Pancreas (tissue), 10 donors: ENCODE measurements at regions not wholly inside any gene's neighbourhood (a gene's known extent, or its start where the extent isn't known, plus 50 kb on each side); places are given as distances from the start of the nearest gene placed in this dataset.

ENCODE experiments used
- ATAC-seq, 4 donors: fragments of 200-7000 bp; cut with Tn5 transposase; one replicate each; pipeline versions ENCODE4 v1.8.0 to v1.9.1; 2020; ENCODE audit warnings: mild to moderate bottlenecking in 4 of 4, moderate library complexity in 4 of 4
- DNase-seq, 6 donors: peaks; one replicate each; pipeline ENCODE4 v3.0.0-alpha.2; 2020
- FAIRE-seq: peaks from 2 replicates; lab custom pipeline; 2012; peaks lifted over from hg19 to GRCh38; lab: Jason Lieb, UNC
- H3K27ac ChIP-seq, 4 donors: fragments of 200-600 bp; sonication (generic); 1 replicate in 3 of 4; 2 replicates in 1 of 4; pipeline versions ENCODE4 v1.5.0 to v1.8.0; 2020
- H3K27me3 ChIP-seq, 4 donors: fragments of 200-600 bp; one replicate each; pipeline ENCODE4 v1.8.0; 2021
- H3K36me3 ChIP-seq, 3 donors: fragments of 200-600 bp; sonication (generic) in 1 of 3; one replicate each; pipeline versions ENCODE4 v1.5.0 to v1.8.0; 2020 to 2021
- H3K4me1 ChIP-seq, 3 donors: fragments of 200-600 bp; one replicate each; pipeline ENCODE4 v1.8.0; 2021
- H3K4me3 ChIP-seq, 4 donors: fragments of 200-600 bp; sonication (generic) in 2 of 4; one replicate each; pipeline versions ENCODE4 v1.5.0 to v1.8.0; 2020 to 2021
- H3K9me3 ChIP-seq, 4 donors: fragments of 200-600 bp; one replicate each; pipeline ENCODE4 v1.8.0; 2021
- WGBS, 2 donors: extraction: QIAGEN DNeasy Blood & Tissue Kit; methylation state at CpG; one replicate each; pipeline ENCODE4 v1.1.7; 2013; 5-methylcytosine and 5-hydroxymethylcytosine counted together
- intact Hi-C, 3 donors: fragments of 100-400 bp; cut with DNase I; formaldehyde crosslinking; loops; one replicate each; pipeline versions ENCODE4 v1.11.1 to v1.14.2; 2022
- TF ChIP-seq, protein P1 (sequence below), 4 donors: fragments of 200-600 bp; sonication (generic) in 3 of 4; IDR thresholded peaks; one replicate each; pipeline versions ENCODE4 v1.5.0 to v1.8.0; 2021; ENCODE audit warnings: antibody characterized with exemption in 4 of 4
- donor health status: healthy with polysubstance abuse.
- donor health status: DM: no; HTN: no; CAD: no; lungs with moderate emphysema.
- donor health status: DM: no; HTN: no; CAD: no.
- donor health status: control.
- donor health status: control.
- donor health status: Bipolar disorder and iron deficiency.
- donor health status: DM: yes; HTN: yes; CAD: no.
- donor health status: DM: no; HTN: no; CAD: no.
- donor health status: DM: no; HTN: no; CAD: no.
- donor health status: DM: yes; HTN: yes; CAD: no.

DNA sequence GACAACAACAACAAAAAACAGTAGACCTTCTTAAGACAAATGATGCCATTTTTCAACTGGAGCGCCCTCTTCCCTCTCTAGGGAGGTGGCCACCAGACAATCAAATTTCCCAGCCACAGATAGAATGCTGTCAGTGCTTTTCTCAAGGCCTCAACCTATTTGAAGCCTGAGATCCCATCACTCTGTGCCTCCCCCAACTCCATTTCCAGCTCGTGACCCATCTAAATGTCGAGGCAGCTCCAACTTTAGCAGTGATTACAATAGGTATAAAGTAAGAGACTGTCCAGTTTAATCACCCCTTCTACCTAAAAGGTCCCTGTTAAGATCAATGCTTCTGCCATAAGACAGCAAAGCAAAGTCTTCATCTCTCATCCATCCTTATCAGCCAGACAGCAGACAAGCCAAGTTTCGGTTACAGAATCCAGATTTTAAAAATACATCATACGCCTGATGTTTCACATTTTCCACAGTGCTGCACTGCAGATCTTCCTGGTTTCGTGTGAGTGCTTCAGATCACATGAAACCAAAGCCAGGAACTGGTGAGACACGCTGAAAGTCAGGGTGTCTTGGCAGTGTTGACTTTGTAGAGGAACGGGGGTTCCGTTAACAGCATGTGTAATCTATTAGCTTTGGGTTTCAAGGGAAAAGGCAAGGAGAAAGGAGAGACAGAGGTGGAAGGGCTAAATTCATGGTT is 447.8 kb downstream of the ENC1 start:
- FAIRE-seq (no peak), DNase-seq (no peak), ATAC-seq (peak in 1 of 4 donors; percentile 17)
- H3K27ac ChIP-seq, result no peak overlapping the region
- WGBS, 2 donors, result 84 to 87% methylated on average over 9 of the region's 9 CpGs
- H3K4me1 ChIP-seq, result no peaks in the 10 kb centered on the region
- no peak overlapping the region for H3K4me3 ChIP-seq
- no peaks in the 10 kb centered on the region for H3K27me3 ChIP-seq
- intact Hi-C loops, result no loop called here
- no peaks in the 10 kb centered on the region for H3K9me3 ChIP-seq
- no peaks in the 10 kb centered on the region for H3K36me3 ChIP-seq
- TF ChIP-seq, protein P1, sequence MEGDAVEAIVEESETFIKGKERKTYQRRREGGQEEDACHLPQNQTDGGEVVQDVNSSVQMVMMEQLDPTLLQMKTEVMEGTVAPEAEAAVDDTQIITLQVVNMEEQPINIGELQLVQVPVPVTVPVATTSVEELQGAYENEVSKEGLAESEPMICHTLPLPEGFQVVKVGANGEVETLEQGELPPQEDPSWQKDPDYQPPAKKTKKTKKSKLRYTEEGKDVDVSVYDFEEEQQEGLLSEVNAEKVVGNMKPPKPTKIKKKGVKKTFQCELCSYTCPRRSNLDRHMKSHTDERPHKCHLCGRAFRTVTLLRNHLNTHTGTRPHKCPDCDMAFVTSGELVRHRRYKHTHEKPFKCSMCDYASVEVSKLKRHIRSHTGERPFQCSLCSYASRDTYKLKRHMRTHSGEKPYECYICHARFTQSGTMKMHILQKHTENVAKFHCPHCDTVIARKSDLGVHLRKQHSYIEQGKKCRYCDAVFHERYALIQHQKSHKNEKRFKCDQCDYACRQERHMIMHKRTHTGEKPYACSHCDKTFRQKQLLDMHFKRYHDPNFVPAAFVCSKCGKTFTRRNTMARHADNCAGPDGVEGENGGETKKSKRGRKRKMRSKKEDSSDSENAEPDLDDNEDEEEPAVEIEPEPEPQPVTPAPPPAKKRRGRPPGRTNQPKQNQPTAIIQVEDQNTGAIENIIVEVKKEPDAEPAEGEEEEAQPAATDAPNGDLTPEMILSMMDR (IDR thresholded peaks at IDR 0.05), result no peak

GRCh38 chr5:74188351-74189105 is 452.0 kb downstream of the ENC1 start:
- intact Hi-C loops, result no loop called here
- FAIRE-seq, result no peak
- WGBS, 2 donors, result 88 to 89% methylated on average over 2 of the region's 2 CpGs
- no peaks in the 10 kb centered on the region for H3K36me3 ChIP-seq
- TF ChIP-seq, protein P1 (IDR thresholded peaks at IDR 0.05), result no peak
- no peak overlapping the region for H3K27ac ChIP-seq
- no peaks in the 10 kb centered on the region for H3K4me1 ChIP-seq
- no peak overlapping the region for H3K4me3 ChIP-seq
- no peak for ATAC-seq
- H3K9me3 ChIP-seq, result no peaks in the 10 kb centered on the region
- no peak for DNase-seq
- no peaks in the 10 kb centered on the region for H3K27me3 ChIP-seq

DNA sequence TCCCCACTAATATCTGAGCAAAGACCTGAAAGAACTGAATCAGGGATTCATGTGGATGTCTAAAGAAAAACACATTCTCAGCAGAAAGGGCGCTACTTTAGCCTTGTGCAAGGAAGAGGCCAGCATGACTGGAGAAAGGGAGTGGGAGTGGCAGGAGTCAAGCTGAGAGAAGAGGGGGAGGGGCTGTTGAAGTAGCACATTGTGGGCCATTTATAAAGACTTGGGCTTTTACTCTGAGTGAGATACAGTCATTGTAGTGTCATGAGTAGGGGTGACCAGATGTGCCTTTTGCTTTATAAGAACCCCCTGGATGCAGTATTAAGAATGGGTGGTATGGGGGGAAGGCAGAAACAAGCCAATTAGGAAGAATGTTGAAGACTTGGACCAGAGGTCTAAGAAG is 452.8 kb downstream of the ENC1 start:
- Histone ChIP-seq H3K9me3 (no peaks in the 10 kb centered on the region), H3K27ac (no peak overlapping the region), H3K27me3 (no peaks in the 10 kb centered on the region), H3K4me3 (no peak overlapping the region), H3K36me3 (no peaks in the 10 kb centered on the region), H3K4me1 (no peaks in the 10 kb centered on the region)
- no peak for ATAC-seq
- intact Hi-C loops, result no loop called here
- WGBS, 2 donors, result 91 to 93% methylated on average over 1 of the region's 1 CpG
- DNase-seq, result no peak
- no peak for FAIRE-seq
- TF ChIP-seq, protein P1 (IDR thresholded peaks at IDR 0.05), result no peak

- intact Hi-C loops, result no loop called here
- DNase-seq (no peak), FAIRE-seq (no peak), ATAC-seq (no peak)
- TF ChIP-seq, protein P1 (IDR thresholded peaks at IDR 0.05), result no peak
- Histone ChIP-seq H3K27ac (no peak overlapping the region), H3K36me3 (no peaks in the 10 kb centered on the region), H3K4me1 (no peaks in the 10 kb centered on the region), H3K9me3 (no peaks in the 10 kb centered on the region), H3K27me3 (no peaks in the 10 kb centered on the region), H3K4me3 (no peak overlapping the region)
- WGBS, 2 donors, result 91 to 94% methylated on average over 6 of the region's 6 CpGs
Measured at GRCh38 chr5:74186356-74187315, 453.9 kb downstream of the ENC1 start.
